Esophagus muscularis mucosa (tissue), 4 donors: ENCODE measurements at regions not wholly inside any gene's neighbourhood (a gene's known extent, or its start where the extent isn't known, plus 50 kb on each side); places are given as distances from the start of the nearest gene placed in this dataset.

Source experiments
- EP300 ChIP-seq: sonication (generic); formaldehyde crosslinking; IDR thresholded peaks from one replicate; pipeline ENCODE4 v1.6.1; 2017; ENCODE audit warnings: antibody characterized with exemption
- POLR2A ChIP-seq: fragments of 450-650 bp; IDR thresholded peaks from one replicate; pipeline ENCODE4 v1.6.1; 2017; ENCODE audit warnings: antibody characterized with exemption, moderate library complexity, mild to moderate bottlenecking, low read depth
- POLR2AphosphoS5 ChIP-seq, 2 donors: sonication (generic); formaldehyde crosslinking; IDR thresholded peaks; one replicate each; pipeline ENCODE4 v1.6.1; 2017; ENCODE audit warnings: antibody characterized with exemption in 2 of 2
- TF ChIP-seq, protein P1 (sequence below), 3 experiments: fragments of 200-600 bp in 2 of 3; fragments of 450-650 bp in 1 of 3; sonication (generic) in 2 of 3; IDR thresholded peaks; one replicate each; pipeline ENCODE4 v1.5.1; 2017 to 2019; ENCODE audit warnings: antibody characterized with exemption in 3 of 3, mild to moderate bottlenecking in 2 of 3, moderate library complexity in 1 of 3

DNA sequence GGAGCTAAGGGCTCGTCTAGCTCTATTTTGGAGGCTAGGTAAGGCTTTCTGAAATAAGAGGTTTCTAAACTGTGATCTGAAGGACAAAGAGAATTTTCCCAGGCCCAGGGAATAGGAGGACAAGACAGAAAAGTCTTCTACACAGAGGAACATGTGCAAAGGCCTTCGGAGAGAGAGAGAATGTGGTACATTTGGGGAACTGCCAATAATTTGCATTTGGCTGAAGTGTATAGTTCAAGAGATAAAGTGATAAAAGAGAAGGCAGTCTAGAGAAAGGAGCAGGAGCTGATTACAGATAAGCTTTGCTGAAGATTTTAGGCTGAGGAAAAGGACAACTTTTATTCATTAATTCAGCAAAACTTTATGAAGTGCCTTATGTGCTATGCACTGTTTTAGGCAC is 214.4 kb upstream of the ELL2 start:
- TF ChIP-seq POLR2AphosphoS5 (IDR thresholded peaks at IDR 0.05) (no peak), EP300 (no peak), POLR2A (no peak)
- TF ChIP-seq, protein P1, sequence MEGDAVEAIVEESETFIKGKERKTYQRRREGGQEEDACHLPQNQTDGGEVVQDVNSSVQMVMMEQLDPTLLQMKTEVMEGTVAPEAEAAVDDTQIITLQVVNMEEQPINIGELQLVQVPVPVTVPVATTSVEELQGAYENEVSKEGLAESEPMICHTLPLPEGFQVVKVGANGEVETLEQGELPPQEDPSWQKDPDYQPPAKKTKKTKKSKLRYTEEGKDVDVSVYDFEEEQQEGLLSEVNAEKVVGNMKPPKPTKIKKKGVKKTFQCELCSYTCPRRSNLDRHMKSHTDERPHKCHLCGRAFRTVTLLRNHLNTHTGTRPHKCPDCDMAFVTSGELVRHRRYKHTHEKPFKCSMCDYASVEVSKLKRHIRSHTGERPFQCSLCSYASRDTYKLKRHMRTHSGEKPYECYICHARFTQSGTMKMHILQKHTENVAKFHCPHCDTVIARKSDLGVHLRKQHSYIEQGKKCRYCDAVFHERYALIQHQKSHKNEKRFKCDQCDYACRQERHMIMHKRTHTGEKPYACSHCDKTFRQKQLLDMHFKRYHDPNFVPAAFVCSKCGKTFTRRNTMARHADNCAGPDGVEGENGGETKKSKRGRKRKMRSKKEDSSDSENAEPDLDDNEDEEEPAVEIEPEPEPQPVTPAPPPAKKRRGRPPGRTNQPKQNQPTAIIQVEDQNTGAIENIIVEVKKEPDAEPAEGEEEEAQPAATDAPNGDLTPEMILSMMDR (IDR thresholded peaks at IDR 0.05) = no peak
